PC-9 (cell line): ENCODE measurements at regions not wholly inside any gene's neighbourhood (a gene's known extent, or its start where the extent isn't known, plus 50 kb on each side); places are given as distances from the start of the nearest gene placed in this dataset.

Experiments used
- BruUV-seq: library from RNA; stranded (reverse); fragments of 400-500 nt; replicated peaks from 2 replicates; lab custom pipeline; 2021; lab: Mats Ljungman, UMichigan
- CTCF ChIA-PET: fragments of 300-600 bp; sonication (Branson Sonifier 250); formaldehyde crosslinking; loops from one replicate; lab custom pipeline; 2022; ENCODE audit warnings: antibody characterized with exemption; lab: Charles Lee
- POLR2A ChIA-PET: fragments of 300-600 bp; sonication (Branson Sonifier 250); formaldehyde crosslinking; loops from one replicate; lab custom pipeline; 2022; ENCODE audit warnings: antibody characterized with exemption; ENCODE audit not compliant: unreplicated experiment; lab: Charles Lee
- DNase-seq, 2 experiments: peaks; one replicate each; pipeline versions ENCODE4 v3.0.0 to v3.0.0-alpha.2; 2015 to 2022; ENCODE audit warnings: mixed read lengths in 1 of 2
- H2AFZ ChIP-seq: fragments of 200-600 bp; sonication (generic); 2 replicates; pipeline ENCODE4 v1.8.1; 2017; ENCODE audit warnings: antibody characterized with exemption
- H3F3A ChIP-seq: fragments of 200-600 bp; sonication (generic); 2 replicates; pipeline ENCODE4 v1.8.1; 2017; ENCODE audit warnings: antibody characterized with exemption, mild to moderate bottlenecking, low read depth; ENCODE audit not compliant: insufficient read depth
- H3K27ac ChIP-seq: fragments of 200-600 bp; sonication (generic); 2 replicates; pipeline ENCODE4 v1.6.1; 2016; ENCODE audit warnings: mixed run types
- H3K27me3 ChIP-seq: fragments of 200-600 bp; sonication (generic); 2 replicates; pipeline ENCODE4 v1.6.1; 2016; ENCODE audit warnings: low read depth, mixed run types; ENCODE audit not compliant: insufficient read depth
- H3K36me3 ChIP-seq: fragments of 200-600 bp; sonication (generic); 2 replicates; pipeline ENCODE4 v1.6.1; 2016; ENCODE audit warnings: low read depth, mixed run types
- H3K4me1 ChIP-seq: fragments of 200-600 bp; sonication (generic); replicated peaks from 2 replicates; pipeline ENCODE4 v1.6.1; 2016; ENCODE audit warnings: mixed run types; ENCODE audit not compliant: insufficient read depth
- H3K4me2 ChIP-seq: fragments of 200-600 bp; sonication (generic); 2 replicates; pipeline ENCODE4 v1.6.1; 2017; ENCODE audit warnings: mixed run types
- H3K4me3 ChIP-seq: fragments of 200-600 bp; sonication (generic); 2 replicates; pipeline ENCODE4 v1.6.1; 2016; ENCODE audit warnings: mixed run types
- H3K79me2 ChIP-seq: fragments of 200-600 bp; sonication (generic); 2 replicates; pipeline ENCODE4 v1.6.1; 2017; ENCODE audit warnings: low read depth, mixed run types
- H3K9me2 ChIP-seq: fragments of 200-600 bp; sonication (generic); 2 replicates; pipeline ENCODE4 v1.8.1; 2017; ENCODE audit warnings: mild to moderate bottlenecking; ENCODE audit not compliant: insufficient read depth
- H3K9me3 ChIP-seq: fragments of 200-600 bp; sonication (generic); 2 replicates; pipeline ENCODE4 v1.8.1; 2016; ENCODE audit warnings: low read depth; ENCODE audit not compliant: insufficient read depth
- H4K20me1 ChIP-seq: fragments of 200-600 bp; sonication (generic); 2 replicates; pipeline ENCODE4 v1.8.1; 2017; ENCODE audit not compliant: insufficient read depth
- EZH2 ChIP-seq: fragments of 200-600 bp; sonication (generic); IDR thresholded peaks from 2 replicates; pipeline ENCODE4 v1.8.0; 2017; ENCODE audit warnings: antibody characterized with exemption, low read depth
- intact Hi-C: fragments of 100-400 bp; cut with micrococcal nuclease; formaldehyde crosslinking; loops from one replicate; pipeline ENCODE4 v1.10.0; 2022; ENCODE audit not compliant: unreplicated experiment
- TF ChIP-seq, protein P1 (sequence below): fragments of 200-600 bp; sonication (generic); conservative IDR thresholded peaks from 2 replicates; pipeline ENCODE4 v1.6.1; 2017; ENCODE audit warnings: mixed run types, antibody characterized with exemption, mild to moderate bottlenecking, moderate library complexity

GRCh38 chr5:147092044-147092443 is 142.8 kb upstream of the STK32A start:
- Histone ChIP-seq H3K36me3 (no peaks in the 10 kb centered on the region), H3K4me2 (no peak overlapping the region), H3K4me1 (no peaks in the 10 kb centered on the region), H3K27me3 (no peaks in the 10 kb centered on the region), H3K9me3 (no peaks in the 10 kb centered on the region; the same call in 1 of the 2 replicates), H3F3A (no peaks in the 10 kb centered on the region), H4K20me1 (no peaks in the 10 kb centered on the region), H3K9me2 (no peaks in the 10 kb centered on the region), H3K79me2 (no peaks in the 10 kb centered on the region), H2AFZ (no peak overlapping the region), H3K4me3 (no peak overlapping the region), H3K27ac (no peak overlapping the region)
- DNase-seq: no peak
- TF ChIP-seq EZH2: no peak
- TF ChIP-seq, protein P1, sequence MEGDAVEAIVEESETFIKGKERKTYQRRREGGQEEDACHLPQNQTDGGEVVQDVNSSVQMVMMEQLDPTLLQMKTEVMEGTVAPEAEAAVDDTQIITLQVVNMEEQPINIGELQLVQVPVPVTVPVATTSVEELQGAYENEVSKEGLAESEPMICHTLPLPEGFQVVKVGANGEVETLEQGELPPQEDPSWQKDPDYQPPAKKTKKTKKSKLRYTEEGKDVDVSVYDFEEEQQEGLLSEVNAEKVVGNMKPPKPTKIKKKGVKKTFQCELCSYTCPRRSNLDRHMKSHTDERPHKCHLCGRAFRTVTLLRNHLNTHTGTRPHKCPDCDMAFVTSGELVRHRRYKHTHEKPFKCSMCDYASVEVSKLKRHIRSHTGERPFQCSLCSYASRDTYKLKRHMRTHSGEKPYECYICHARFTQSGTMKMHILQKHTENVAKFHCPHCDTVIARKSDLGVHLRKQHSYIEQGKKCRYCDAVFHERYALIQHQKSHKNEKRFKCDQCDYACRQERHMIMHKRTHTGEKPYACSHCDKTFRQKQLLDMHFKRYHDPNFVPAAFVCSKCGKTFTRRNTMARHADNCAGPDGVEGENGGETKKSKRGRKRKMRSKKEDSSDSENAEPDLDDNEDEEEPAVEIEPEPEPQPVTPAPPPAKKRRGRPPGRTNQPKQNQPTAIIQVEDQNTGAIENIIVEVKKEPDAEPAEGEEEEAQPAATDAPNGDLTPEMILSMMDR: no peak
- intact Hi-C loops: no loop called here
- POLR2A ChIA-PET: no interaction called here
- CTCF ChIA-PET: no interaction called here
- no TSS peak for BruUV-seq

DNA sequence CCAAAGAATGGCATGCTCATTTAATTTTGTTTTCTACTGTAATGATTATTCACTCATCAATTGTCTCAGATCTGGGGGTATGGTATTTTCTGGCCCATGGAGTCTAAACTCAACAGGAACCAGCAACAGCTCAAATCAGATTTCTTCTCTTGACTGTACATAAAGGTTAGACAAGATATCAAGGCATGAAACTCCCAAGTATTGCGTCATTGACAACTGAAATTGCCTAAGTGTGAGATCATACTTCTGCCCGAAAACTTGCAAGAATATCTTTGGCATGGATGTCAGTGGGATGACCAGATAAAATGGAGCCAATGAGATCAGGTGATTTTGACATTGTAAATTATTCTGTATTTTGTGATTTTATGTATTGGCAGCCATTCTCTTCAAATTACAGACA is 141.7 kb upstream of the STK32A start:
- H3K27me3 ChIP-seq: no peaks in the 10 kb centered on the region
- H3K27ac ChIP-seq: no peak overlapping the region
- ChIA-PET CTCF (no interaction called here), POLR2A (no interaction called here)
- DNase-seq: no peak
- BruUV-seq: no TSS peak
- H3K36me3 ChIP-seq: no peaks in the 10 kb centered on the region
- H3F3A ChIP-seq: no peaks in the 10 kb centered on the region
- no peaks in the 10 kb centered on the region for H4K20me1 ChIP-seq
- TF ChIP-seq EZH2: no peak
- TF ChIP-seq, protein P1: no peak
- no peak overlapping the region for H2AFZ ChIP-seq
- H3K4me2 ChIP-seq: no peak overlapping the region
- H3K9me2 ChIP-seq: no peaks in the 10 kb centered on the region
- H3K9me3 ChIP-seq: no peaks in the 10 kb centered on the region; the same call in 1 of the 2 replicates
- H3K4me1 ChIP-seq: no peaks in the 10 kb centered on the region
- no peak overlapping the region for H3K4me3 ChIP-seq
- intact Hi-C loops: no loop called here
- H3K79me2 ChIP-seq: no peaks in the 10 kb centered on the region

GRCh38 chr5:147095740-147096139 is 139.1 kb upstream of the STK32A start:
- TF ChIP-seq, protein P1: no peak
- TF ChIP-seq EZH2: no peak

More at GRCh38 chr5:147095740-147096139, 139.1 kb upstream of the STK32A start:
- ChIA-PET POLR2A (interaction anchor here (0.6 kb wide), 1 partner anchor 11 kb away, joined by 3 read pairs; no protein-coding TSS in a partner anchor), CTCF (no interaction called here)
- Histone ChIP-seq H3K79me2 (no peaks in the 10 kb centered on the region), H3K27ac (no peak overlapping the region), H3F3A (no peaks in the 10 kb centered on the region), H3K9me3 (no peaks in the 10 kb centered on the region; the same call in 1 of the 2 replicates), H3K4me2 (no peak overlapping the region), H3K27me3 (no peaks in the 10 kb centered on the region), H2AFZ (no peak overlapping the region), H3K4me1 (no peaks in the 10 kb centered on the region), H3K9me2 (no peaks in the 10 kb centered on the region), H3K36me3 (no peaks in the 10 kb centered on the region), H4K20me1 (no peaks in the 10 kb centered on the region), H3K4me3 (no peak overlapping the region)
- intact Hi-C loops: loop anchor here (5.0 kb wide), 1 partner anchor 277 kb away; no protein-coding TSS in a partner anchor
- no TSS peak for BruUV-seq
- no peak for DNase-seq
